HG02623 (cell line): ENCODE measurements at regions not wholly inside any gene's neighbourhood (a gene's known extent, or its start where the extent isn't known, plus 50 kb on each side); places are given as distances from the start of the nearest gene placed in this dataset.

Experiments used
- ATAC-seq: cut with Tn5 transposase; IDR thresholded peaks from one replicate; pipeline ENCODE4 v1.9.1; 2021; ENCODE audit warnings: moderate library complexity; ENCODE audit not compliant: unreplicated experiment

DNA sequence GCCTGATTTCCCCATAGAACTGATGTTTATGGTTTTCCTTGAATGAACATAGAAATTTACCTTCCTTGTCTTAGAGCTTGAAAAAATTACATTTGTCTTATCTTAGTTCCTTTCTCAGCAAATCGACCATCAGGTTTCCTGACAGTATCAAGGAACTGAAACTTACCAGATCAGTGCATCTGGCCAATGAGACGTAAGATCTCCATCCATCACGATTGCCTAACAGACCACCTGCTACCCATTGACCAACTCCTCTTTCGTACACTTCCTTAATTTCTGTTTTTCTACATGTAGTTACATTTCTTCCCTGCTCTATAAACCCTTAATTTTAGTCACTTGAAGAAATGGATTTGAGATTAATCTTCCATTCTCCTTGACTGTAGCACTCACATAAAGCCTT is 57.4 kb upstream of the TMPRSS15 start:
- ATAC-seq, result no peak

DNA sequence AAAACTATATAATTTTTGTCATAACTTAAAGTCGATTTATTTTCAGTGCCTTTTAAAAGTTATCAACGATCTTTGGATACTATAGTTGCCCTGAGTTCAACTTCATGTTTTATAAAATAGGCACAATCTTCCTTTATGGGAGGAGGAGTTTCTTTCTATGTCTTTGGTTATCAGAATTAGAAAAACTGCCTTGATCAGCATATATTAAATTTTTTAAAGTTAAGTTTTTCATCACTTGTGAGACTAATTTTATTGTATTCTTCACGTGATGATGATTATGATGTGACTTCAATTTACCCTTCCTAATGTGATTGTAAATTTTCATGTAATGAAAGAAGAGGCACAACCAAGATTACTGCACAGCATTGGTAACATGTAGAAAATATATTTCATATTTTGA is 58.2 kb upstream of the TMPRSS15 start:
- no peak for ATAC-seq

GRCh38 chr21:18467715-18468114 is 64.1 kb upstream of the TMPRSS15 start:
- peak; percentile 84 for ATAC-seq

DNA sequence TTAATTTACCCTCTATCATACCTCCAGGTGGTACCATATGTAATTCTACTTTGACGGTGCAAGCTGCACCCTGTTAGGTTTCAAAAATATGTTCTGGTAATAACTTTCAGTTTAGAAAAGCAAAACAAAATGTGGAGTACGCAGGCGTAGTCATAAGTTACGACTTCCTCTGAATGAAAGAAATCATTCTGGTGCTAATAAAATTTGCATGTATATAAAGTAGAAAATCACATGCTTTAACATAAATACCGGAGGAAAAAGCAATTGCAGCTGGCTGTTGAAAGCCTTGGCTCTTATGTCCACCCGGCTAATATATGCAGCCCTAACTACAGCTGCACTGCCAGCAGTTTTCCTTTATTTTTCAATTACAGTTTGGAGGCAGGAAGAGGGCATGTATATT is 65.2 kb upstream of the TMPRSS15 start:
- ATAC-seq, result peak; percentile 40

DNA sequence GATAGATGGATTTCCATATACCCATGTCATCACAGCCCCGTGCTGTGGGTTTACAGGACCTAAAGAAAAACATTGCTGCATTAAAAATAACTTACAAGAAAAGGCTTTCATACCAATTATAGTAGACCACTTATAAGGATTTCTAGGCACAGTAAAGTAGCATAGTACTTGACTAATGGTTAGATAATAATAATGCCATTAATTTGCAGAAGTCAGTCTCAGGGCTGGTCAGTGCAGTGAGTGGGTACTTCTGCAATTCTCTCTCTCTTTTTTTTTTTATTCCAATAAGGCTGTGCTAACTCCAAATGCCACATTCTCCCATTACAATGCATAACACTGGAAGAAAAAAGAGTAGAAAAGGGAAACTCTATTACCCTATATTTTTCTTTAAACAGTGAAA is 73.1 kb upstream of the TMPRSS15 start:
- ATAC-seq, result no peak

DNA sequence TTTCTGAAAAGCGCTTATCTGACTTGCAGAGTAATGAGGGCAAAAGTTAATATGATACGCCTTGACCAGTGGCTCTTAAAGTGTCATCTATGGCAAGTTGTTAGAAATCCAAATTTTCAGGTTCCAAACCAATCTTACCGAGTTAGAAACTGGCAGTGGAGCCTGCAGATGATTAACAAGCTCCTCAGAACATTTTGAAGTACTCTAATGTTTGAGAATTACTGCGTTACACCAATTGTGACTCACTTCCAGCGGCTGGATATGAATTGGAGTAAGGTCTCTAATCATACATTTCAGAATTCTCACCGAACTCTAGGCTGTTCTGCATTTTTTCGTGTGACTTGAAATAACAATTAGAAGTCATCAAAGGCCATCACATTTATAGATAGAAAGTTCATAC is 73.5 kb upstream of the TMPRSS15 start:
- no peak for ATAC-seq

DNA sequence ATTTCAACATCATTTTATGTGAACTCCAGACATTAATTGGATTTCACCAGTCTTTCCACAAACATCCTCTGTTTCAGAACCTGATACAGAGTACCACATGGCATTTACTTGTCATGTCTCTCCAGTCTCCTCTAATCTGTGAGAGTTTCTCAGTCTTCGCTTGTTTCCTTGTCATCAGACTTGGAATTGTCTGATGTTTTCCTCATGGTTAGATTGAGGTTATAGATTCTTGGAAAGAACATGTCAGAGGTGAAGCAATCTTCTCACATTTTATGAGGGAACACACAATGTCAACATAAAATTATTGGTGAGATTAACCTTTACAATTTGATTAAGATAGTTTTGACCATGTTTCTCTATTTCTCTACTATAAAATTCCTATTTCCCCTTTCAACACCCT is 74.9 kb upstream of the TMPRSS15 start:
- ATAC-seq, result no peak

DNA sequence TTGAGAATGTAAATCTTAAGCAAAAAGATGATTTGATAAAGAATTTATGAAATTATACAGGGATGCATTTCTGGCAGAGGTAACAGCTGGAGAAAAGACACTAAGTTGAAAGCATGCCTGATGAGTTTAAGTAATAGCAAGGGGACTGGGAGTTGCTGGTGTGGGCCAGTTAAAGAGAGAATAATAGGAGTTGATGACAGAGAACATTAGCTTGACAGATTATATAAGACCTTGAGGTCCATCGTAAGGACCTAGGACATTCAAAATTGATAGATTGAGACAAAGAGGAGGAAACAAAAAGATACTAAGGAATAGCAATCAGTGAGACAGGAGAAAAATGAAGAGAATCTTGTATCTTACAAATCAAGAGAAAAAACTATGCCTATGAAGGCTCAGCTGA is 84.7 kb upstream of the TMPRSS15 start:
- no peak for ATAC-seq

DNA sequence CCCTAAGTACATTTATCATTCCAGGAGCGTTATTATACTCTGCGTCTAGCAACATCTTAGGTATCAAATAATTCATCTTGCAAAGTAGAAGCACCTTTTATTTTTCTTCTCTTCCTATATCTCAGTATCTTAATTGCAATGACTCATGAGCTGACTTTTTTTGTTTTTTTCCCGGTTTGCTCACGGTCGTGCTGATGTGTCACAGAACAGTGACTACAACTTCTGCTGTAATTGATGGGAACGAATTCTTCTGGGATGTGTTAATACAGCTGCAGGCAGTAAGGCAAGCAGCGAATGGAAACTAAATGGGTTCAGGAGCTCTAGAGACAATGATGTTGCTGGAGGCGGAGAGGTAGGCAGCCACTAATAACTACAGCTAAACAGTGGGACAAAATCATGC is 89.8 kb upstream of the TMPRSS15 start:
- no peak for ATAC-seq

DNA sequence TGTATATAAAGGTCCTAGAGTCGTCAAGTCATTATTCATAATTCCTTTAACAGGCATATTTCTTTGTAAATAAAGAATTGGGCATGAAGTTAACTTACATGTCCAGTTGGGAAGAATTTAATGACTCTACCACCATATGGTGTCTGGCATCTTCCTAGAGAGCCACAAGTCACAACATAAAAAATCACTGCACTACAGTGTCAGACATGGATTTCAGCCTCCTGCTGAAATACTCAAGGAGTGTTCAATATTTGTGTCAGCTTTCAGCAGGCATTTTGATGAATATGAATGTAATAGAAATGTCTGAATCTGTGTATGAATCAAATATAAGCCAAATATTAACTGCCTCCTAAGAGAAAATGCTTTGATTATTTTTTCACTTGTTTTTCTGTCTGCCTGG is 91.9 kb upstream of the TMPRSS15 start:
- ATAC-seq, result no peak

- ATAC-seq, result no peak
Observed at GRCh38 chr21:18498431-18498830, 94.8 kb upstream of the TMPRSS15 start.

DNA sequence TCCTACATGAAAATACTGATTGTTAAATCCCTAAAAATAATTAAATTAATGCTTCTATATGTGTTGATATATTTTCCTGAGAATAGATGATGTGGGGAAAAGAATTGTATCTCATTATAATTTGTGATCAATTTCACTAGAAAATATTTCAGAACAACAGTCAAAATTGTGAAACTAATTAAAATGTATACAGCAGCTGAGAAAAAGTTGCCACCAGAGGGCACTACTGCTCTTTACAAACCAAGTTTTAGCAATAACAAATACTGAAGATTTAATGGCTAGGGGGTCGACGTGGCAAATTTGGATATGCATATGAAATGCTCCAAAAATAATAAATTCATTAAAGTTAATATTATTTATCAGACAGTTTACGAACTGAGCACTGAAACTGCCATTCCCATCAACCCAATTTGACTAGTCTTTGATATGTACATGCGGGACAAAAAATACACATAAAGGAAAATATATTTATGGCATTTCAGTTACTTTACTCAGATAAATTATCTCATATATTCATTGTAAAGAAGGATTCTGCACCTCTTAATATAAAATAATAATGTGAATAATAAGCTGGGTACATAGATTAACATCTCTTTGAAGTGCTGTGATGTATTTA is 96.3 kb upstream of the TMPRSS15 start:
- ATAC-seq, result no peak

DNA sequence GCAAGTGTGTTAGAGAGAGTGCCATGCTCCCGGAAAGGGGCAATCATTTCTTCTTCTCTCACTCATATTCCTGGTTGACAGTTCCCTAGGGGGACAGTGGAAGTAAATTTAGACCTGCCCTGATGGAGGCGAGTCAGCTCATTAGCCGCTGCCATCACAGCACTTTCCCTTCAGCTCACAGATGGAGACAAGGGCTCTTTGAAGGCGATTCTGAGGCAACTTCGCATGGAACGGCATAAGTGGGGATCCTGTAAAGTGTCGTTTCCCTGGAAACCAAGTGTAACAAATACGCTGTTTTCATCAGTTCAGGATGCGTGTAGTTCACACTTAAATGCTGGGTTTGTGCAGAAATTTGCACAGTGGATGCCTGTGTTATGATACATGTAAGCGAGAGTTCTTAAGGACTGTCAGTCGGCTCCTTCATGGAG is 114.5 kb upstream of the TMPRSS15 start:
- no peak for ATAC-seq

DNA sequence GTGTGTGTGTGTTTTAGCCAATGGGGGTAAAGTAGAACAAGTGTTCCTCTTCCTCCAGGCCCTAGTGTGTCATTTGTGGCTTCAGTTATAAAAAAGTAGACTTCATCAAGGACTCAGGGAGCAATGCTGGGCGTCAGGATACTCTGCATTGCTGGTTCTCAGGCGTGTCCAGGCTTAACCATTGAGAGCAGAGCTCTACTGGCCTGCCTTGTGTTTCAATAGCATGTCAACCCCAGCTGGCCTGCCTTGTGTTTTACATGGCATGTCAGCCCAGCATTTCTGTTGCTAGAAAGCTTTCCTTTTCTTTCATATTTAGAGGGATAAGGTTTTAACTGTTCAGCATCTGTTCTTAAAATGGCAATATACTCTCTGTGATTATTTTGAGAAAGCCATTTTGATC is 117.6 kb upstream of the TMPRSS15 start:
- ATAC-seq, result no peak

DNA sequence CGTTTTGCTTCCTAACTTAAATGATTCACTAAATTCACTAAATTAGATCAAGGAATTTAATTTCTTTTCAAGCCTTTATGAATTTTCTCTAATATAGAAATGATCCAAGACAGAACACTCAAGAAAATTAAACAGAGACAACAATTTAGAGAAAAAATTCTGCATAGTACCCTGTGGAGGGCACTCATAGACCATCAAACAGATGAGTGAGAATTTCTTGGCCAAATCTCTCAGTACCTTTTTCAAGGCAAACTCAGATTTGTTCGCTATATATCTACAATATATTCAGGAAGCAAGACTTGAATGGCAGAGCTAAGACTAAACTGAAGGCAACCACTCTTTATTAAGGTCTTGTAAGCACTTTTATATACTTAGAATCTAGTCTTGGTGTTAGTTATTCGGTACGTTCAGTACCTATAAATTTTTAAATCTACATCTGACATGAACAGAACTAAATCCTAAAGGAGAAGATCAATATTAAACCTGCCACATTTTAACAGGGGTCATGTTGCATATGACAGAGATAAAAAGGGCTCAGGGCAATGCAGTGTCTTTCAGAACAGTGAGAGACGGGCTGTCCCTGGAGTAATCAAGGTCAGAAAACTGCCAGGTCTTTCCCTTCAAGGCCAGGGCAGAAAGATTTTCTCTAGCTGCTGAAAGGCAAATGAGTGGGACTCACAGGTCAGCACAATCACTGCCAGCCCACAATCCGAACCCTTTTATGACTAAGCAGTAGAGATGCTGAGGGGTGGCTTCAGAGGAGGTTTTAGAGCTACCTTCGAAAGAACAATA is 118.8 kb upstream of the TMPRSS15 start:
- ATAC-seq, result no peak

GRCh38 chr21:18524097-18524880 is 120.7 kb upstream of the TMPRSS15 start:
- ATAC-seq, result no peak

GRCh38 chr21:18529254-18529653 is 125.7 kb upstream of the TMPRSS15 start:
- ATAC-seq, result no peak

- ATAC-seq, result no peak
Observed at GRCh38 chr21:18542081-18542480, 138.5 kb upstream of the TMPRSS15 start.

DNA sequence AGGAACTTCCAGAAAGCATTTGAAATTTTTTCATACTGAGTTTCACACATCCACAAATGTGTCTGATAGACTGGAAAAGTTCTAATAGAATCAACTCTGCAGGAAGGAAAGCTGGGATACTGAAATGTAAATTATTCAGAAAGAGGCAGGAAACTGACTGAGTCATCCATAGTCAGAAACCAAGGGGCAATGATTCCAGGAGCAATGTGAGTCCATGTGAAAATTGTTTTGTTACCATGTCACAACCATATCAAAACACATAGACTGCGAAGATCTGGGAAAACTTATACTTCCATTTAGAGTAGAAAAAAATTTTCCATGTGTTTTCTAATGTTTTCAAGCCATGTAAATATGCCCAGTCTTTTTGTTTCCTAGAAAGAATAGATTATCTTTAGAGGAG is 142.3 kb upstream of the TMPRSS15 start:
- ATAC-seq, result no peak

DNA sequence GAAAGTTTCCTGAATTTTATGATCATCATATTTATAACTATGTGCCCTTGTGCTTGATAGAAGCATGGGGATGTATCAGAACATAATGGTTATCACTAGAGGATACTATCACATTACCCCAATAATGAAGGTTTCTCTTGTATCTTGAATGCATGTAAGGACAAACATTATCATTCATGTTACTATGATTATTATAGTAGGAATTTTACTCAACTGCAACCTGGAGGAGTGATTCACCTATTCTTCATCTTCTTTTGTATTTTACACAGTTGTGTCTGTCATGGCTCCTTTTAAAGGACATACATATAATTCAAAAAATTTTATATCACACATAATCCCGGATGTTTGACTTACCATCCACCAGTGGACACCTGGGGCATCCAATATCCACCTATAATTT is 143.8 kb upstream of the TMPRSS15 start:
- no peak for ATAC-seq

GRCh38 chr21:18548249-18548648 is 144.7 kb upstream of the TMPRSS15 start:
- no peak for ATAC-seq
